ENCODE measurements at regions not wholly inside any gene's neighbourhood (a gene's known extent, or its start where the extent isn't known, plus 50 kb on each side); places are given as distances from the start of the nearest gene placed in this dataset.

- H3K27ac ChIP-seq = no peak overlapping the region
Observed at GRCh38 chr5:44233691-44234090, 155.5 kb downstream of the FGF10 start.

GRCh38 chr5:44225231-44226160 lies 163.7 kb downstream of the FGF10 start:
- H3K9me3 ChIP-seq = no peaks in the 10 kb centered on the region
- H3K27me3 ChIP-seq = no peaks in the 10 kb centered on the region
- TF ChIP-seq POLR2A (IDR thresholded peaks at IDR 0.05) (no peak), CTCF (IDR thresholded peaks at IDR 0.05) (no peak)
- H3K27ac ChIP-seq = no peak overlapping the region
- intact Hi-C loops (cut with DNase I) = no loop called here
- H3K4me3 ChIP-seq = no peak overlapping the region
- WGBS, 2 donors = 64 to 66% methylated on average over 8 of the region's 8 CpGs
- no peaks in the 10 kb centered on the region for H3K36me3 ChIP-seq (replicated peaks in 1 of 2; ENCODE audit: insufficient read depth in 1 of 2, low read depth in 2 of 2)
- ATAC-seq (no peak), DNase-seq (no peak)
- no peaks in the 10 kb centered on the region for H3K4me1 ChIP-seq

More at GRCh38 chr5:44233691-44234090, 155.5 kb downstream of the FGF10 start:
- Histone ChIP-seq H3K9me3 (no peaks in the 10 kb centered on the region), H3K36me3 (replicated peaks in 1 of 2; ENCODE audit: insufficient read depth in 1 of 2, low read depth in 2 of 2) (no peaks in the 10 kb centered on the region), H3K4me1 (no peaks in the 10 kb centered on the region), H3K4me3 (no peak overlapping the region), H3K27me3 (no peaks in the 10 kb centered on the region)
- intact Hi-C loops (cut with DNase I) = no loop called here
- no peak for TF ChIP-seq CTCF (IDR thresholded peaks at IDR 0.05)
- TF ChIP-seq POLR2A (IDR thresholded peaks at IDR 0.05) = no peak
- no peak for ATAC-seq
- no peak for DNase-seq
- 72 to 86% methylated on average over 2 of the region's 2 CpGs for WGBS, 2 donors

- Histone ChIP-seq H3K9me3 (no peaks in the 10 kb centered on the region), H3K27me3 (no peaks in the 10 kb centered on the region), H3K36me3 (replicated peaks in 1 of 2; ENCODE audit: insufficient read depth in 1 of 2, low read depth in 2 of 2) (no peaks in the 10 kb centered on the region), H3K4me3 (no peak overlapping the region), H3K4me1 (no peaks in the 10 kb centered on the region), H3K27ac (no peak overlapping the region)
- ATAC-seq = no peak
- intact Hi-C loops (cut with DNase I) = no loop called here
- TF ChIP-seq POLR2A (IDR thresholded peaks at IDR 0.05) (no peak), CTCF (IDR thresholded peaks at IDR 0.05) (no peak)
- 61 to 87% methylated on average over 1 of the region's 1 CpG for WGBS, 2 donors
- DNase-seq = no peak
Observed at GRCh38 chr5:44199408-44199807, 189.8 kb downstream of the FGF10 start.

GRCh38 chr5:44189255-44189654 lies 200.0 kb downstream of the FGF10 start:
- 95% methylated on average over 2 of the region's 2 CpGs for WGBS, 2 donors
- ATAC-seq (no peak), DNase-seq (no peak)
- TF ChIP-seq CTCF (IDR thresholded peaks at IDR 0.05) = no peak
- TF ChIP-seq POLR2A (IDR thresholded peaks at IDR 0.05) = no peak
- H3K4me1 ChIP-seq = no peaks in the 10 kb centered on the region
- no peak overlapping the region for H3K27ac ChIP-seq
- H3K27me3 ChIP-seq = no peaks in the 10 kb centered on the region
- H3K4me3 ChIP-seq = no peak overlapping the region
- H3K9me3 ChIP-seq = no peaks in the 10 kb centered on the region
- H3K36me3 ChIP-seq (replicated peaks in 1 of 2; ENCODE audit: insufficient read depth in 1 of 2, low read depth in 2 of 2) = no peaks in the 10 kb centered on the region
- intact Hi-C loops (cut with DNase I) = no loop called here

GRCh38 chr5:44187973-44188372 lies 201.2 kb downstream of the FGF10 start:
- no peaks in the 10 kb centered on the region for H3K4me1 ChIP-seq
- no peaks in the 10 kb centered on the region for H3K36me3 ChIP-seq (replicated peaks in 1 of 2; ENCODE audit: insufficient read depth in 1 of 2, low read depth in 2 of 2)
- H3K4me3 ChIP-seq = no peak overlapping the region
- 72 to 77% methylated on average over 3 of the region's 3 CpGs for whole genome bisulfite sequencing, 2 donors
- H3K9me3 ChIP-seq = no peaks in the 10 kb centered on the region
- intact Hi-C loops (cut with DNase I) = no loop called here
- no peaks in the 10 kb centered on the region for H3K27me3 ChIP-seq
- H3K27ac ChIP-seq = no peak overlapping the region
- DNase-seq = no peak
- no peak for ATAC-seq
- TF ChIP-seq POLR2A (IDR thresholded peaks at IDR 0.05) (no peak), CTCF (IDR thresholded peaks at IDR 0.05) (no peak)

All from body of pancreas (tissue), 4 donors.